C1 segment of cervical spinal cord (tissue), 14 donors: ENCODE measurements at regions not wholly inside any gene's neighbourhood (a gene's known extent, or its start where the extent isn't known, plus 50 kb on each side); places are given as distances from the start of the nearest gene placed in this dataset.

Experiments used
- DNase-seq, 14 donors: peaks; one replicate each; lab custom pipeline; 2025; lab: John Stamatoyannopoulos, UW

GRCh38 chr5:24737163-24737562 is 92.4 kb upstream of the CDH10 start:
- no peak for DNase-seq

- no peak for DNase-seq
Observed at GRCh38 chr5:24735284-24735683, 90.5 kb upstream of the CDH10 start.

GRCh38 chr5:24732184-24732583 is 87.4 kb upstream of the CDH10 start:
- DNase-seq: no peak

GRCh38 chr5:24720743-24721142 is 76.0 kb upstream of the CDH10 start:
- no peak for DNase-seq

GRCh38 chr5:24714746-24715145 is 70.0 kb upstream of the CDH10 start:
- peak in 1 of 14 donors; percentile 0 for DNase-seq

GRCh38 chr5:24712947-24713346 is 68.2 kb upstream of the CDH10 start:
- no peak for DNase-seq

- DNase-seq: no peak
Observed at GRCh38 chr5:24712047-24712446, 67.3 kb upstream of the CDH10 start.

GRCh38 chr5:24703934-24704333 is 59.2 kb upstream of the CDH10 start:
- no peak for DNase-seq
